ENCODE measurements at regions not wholly inside any gene's neighbourhood (a gene's known extent, or its start where the extent isn't known, plus 50 kb on each side); places are given as distances from the start of the nearest gene placed in this dataset.
A peak's percentile ranks its signal among the peaks of the same experiment; 100 is the strongest.

- no peaks in the 10 kb centered on the region for H3K36me3 ChIP-seq (ENCODE audit: control insufficient read depth in 2 of 2, insufficient read depth in 2 of 2, low read length in 1 of 2)
- WGBS (ENCODE audit: insufficient coverage, insufficient replicate concordance, low lambda C conversion rate, missing lambda C conversion rate) = under 1% methylated on average over 11 of the region's 11 CpGs
- DNase-seq (ENCODE audit: low read depth, low spot score) (no peak), ATAC-seq (no peak), FAIRE-seq (no peak)
- peak overlapping the region; percentile 67; the same call in 1 of the 2 replicates for H3K27ac ChIP-seq (ENCODE audit: control insufficient read depth, insufficient read depth)
- peaks cover 12% of the 10 kb centered on the region for H3K79me2 ChIP-seq (ENCODE audit: control insufficient read depth, insufficient read depth, low read length)
- BruUV-seq (replicated peaks) = no TSS peak
- TF ChIP-seq SIX5 (IDR thresholded peaks at IDR 0.05; ENCODE audit: low read depth, low read length, severe bottlenecking) = no peak
- TF ChIP-seq SPI1 (IDR thresholded peaks at IDR 0.05; ENCODE audit: borderline replicate concordance, insufficient read depth, low read depth, low read length) = peak; percentile 75
- TF ChIP-seq EZH2 (IDR thresholded peaks at IDR 0.05; ENCODE audit: borderline replicate concordance, control insufficient read depth, low read depth, low read length) = no peak
- no peak for TF ChIP-seq MEF2A (IDR thresholded peaks at IDR 0.05; ENCODE audit: insufficient read depth, low read depth, low read length)
- no peak for TF ChIP-seq RFX5 (IDR thresholded peaks at IDR 0.05; ENCODE audit: low read depth, low read length)
- no peak for TF ChIP-seq SUZ12 (IDR thresholded peaks at IDR 0.05; ENCODE audit: unreplicated experiment)
- no peak for TF ChIP-seq SREBF1 (IDR thresholded peaks at IDR 0.05; ENCODE audit: low read length)
- TF ChIP-seq HCFC1 (IDR thresholded peaks at IDR 0.05; ENCODE audit: low read length) = no peak
- peak; percentile 66 for TF ChIP-seq RUNX3 (IDR thresholded peaks at IDR 0.05; ENCODE audit: low read length)
- TF ChIP-seq CHD4 (IDR thresholded peaks at IDR 0.05) = no peak
- no peak for TF ChIP-seq PRDM15 (CRISPR knock-in tag; IDR thresholded peaks at IDR 0.05)
- no peak for TF ChIP-seq MYC (IDR thresholded peaks at IDR 0.05; ENCODE audit: insufficient read depth, insufficient read length, insufficient replicate concordance, low read length, severe bottlenecking)
- ChIA-PET RAD21 (ENCODE audit: unreplicated experiment) (no interaction called here), SMC1A (ENCODE audit: uncharacterized antibody, unreplicated experiment) (no interaction called here), CTCF (no interaction called here), POLR2A (no interaction called here)
- in situ Hi-C loops (cut with MboI) (no loop called here), intact Hi-C loops (cut with micrococcal nuclease; ENCODE audit: unreplicated experiment) (no loop called here)
- peak overlapping the region; percentile 92 for H3K4me2 ChIP-seq (ENCODE audit: control insufficient read depth, insufficient read depth)
- peak overlapping the region; percentile 48 for H3K9ac ChIP-seq (ENCODE audit: control insufficient read depth, insufficient read depth, low read length)
- peak overlapping the region; percentile 17 for H2AFZ ChIP-seq (ENCODE audit: control insufficient read depth, low read depth, low read length)
- H3K9me3 ChIP-seq (replicated peaks; ENCODE audit: control insufficient read depth, insufficient read depth, low read length) = no peaks in the 10 kb centered on the region
- no peaks in the 10 kb centered on the region for H3K27me3 ChIP-seq (replicated peaks in 1 of 2; ENCODE audit: control insufficient read depth in 2 of 2, insufficient read depth in 2 of 2, low read length in 1 of 2)
- H3K4me3 ChIP-seq = peak overlapping the region; percentile 70; the same call in 1 of the 2 replicates
- no peaks in the 10 kb centered on the region; the same call in 1 of the 2 replicates for H3K4me1 ChIP-seq (ENCODE audit: control insufficient read depth, insufficient read depth, low read length)
- H4K20me1 ChIP-seq (ENCODE audit: control insufficient read depth, insufficient read depth) = no peaks in the 10 kb centered on the region
Measured at GRCh38 chr2:88866756-88867155, 175.3 kb downstream of the RPIA start.
